Gastroesophageal sphincter (tissue), 4 donors: ENCODE measurements at regions not wholly inside any gene's neighbourhood (a gene's known extent, or its start where the extent isn't known, plus 50 kb on each side); places are given as distances from the start of the nearest gene placed in this dataset.
A peak's percentile ranks its signal among the peaks of the same experiment; 100 is the strongest.

Experiments used
- ATAC-seq: fragments of 150-250 bp; one replicate; pipeline ENCODE4 v1.9.1; 2016; ENCODE audit warnings: mild to moderate bottlenecking, moderate library complexity
- H3K27ac ChIP-seq, 4 donors: fragments of 200-600 bp; sonication (generic) in 3 of 4; 1 replicate in 3 of 4; 2 replicates in 1 of 4; pipeline ENCODE4 v1.5.1; 2016 to 2019
- H3K27me3 ChIP-seq: fragments of 200-600 bp; sonication (generic); one replicate; pipeline ENCODE4 v1.5.1; 2019
- H3K36me3 ChIP-seq, 2 donors: fragments of 200-600 bp; sonication (generic); one replicate each; pipeline ENCODE4 v1.5.1; 2019; ENCODE audit warnings: control low read depth in 1 of 2
- H3K4me1 ChIP-seq, 3 donors: fragments of 200-600 bp; sonication (generic); 1 replicate in 2 of 3; 2 replicates in 1 of 3; pipeline ENCODE4 v1.5.1; 2016 to 2019; ENCODE audit warnings: control low read depth in 2 of 3
- H3K4me3 ChIP-seq, 2 donors: fragments of 200-600 bp; sonication (generic); one replicate each; pipeline ENCODE4 v1.5.1; 2019; ENCODE audit warnings: mild to moderate bottlenecking in 1 of 2, moderate library complexity in 1 of 2
- H3K9me3 ChIP-seq, 3 donors: fragments of 200-600 bp; sonication (generic); one replicate each; pipeline ENCODE4 v1.5.1; 2017 to 2019; ENCODE audit warnings: control low read depth in 2 of 3
- EP300 ChIP-seq: sonication (generic); formaldehyde crosslinking; IDR thresholded peaks from one replicate; pipeline ENCODE4 v1.6.1; 2017; ENCODE audit warnings: antibody characterized with exemption, mild to moderate bottlenecking
- POLR2A ChIP-seq, 2 donors: fragments of 450-650 bp; IDR thresholded peaks; one replicate each; pipeline ENCODE4 v1.6.1; 2017; ENCODE audit warnings: antibody characterized with exemption in 2 of 2, mild to moderate bottlenecking in 2 of 2, moderate library complexity in 1 of 2
- POLR2AphosphoS5 ChIP-seq: sonication (generic); formaldehyde crosslinking; IDR thresholded peaks from one replicate; pipeline ENCODE4 v1.6.1; 2017; ENCODE audit warnings: antibody characterized with exemption
- WGBS, 2 donors: methylation state at CpG; one replicate each; pipeline ENCODE4 v1.1.5; 2018; ENCODE audit warnings: low coverage in 1 of 2; 5-methylcytosine and 5-hydroxymethylcytosine counted together
- TF ChIP-seq, protein P1 (sequence below), 4 experiments: fragments of 200-600 bp in 2 of 4; fragments of 450-650 bp in 2 of 4; sonication (generic) in 1 of 4; IDR thresholded peaks; one replicate each; pipeline ENCODE4 v1.5.1; 2017 to 2019; ENCODE audit warnings: antibody characterized with exemption in 4 of 4, mild to moderate bottlenecking in 2 of 4, moderate library complexity in 2 of 4

GRCh38 chr1:198927129-198927528 is 288.3 kb downstream of the PTPRC start:
- Histone ChIP-seq H3K4me3 (no peak overlapping the region), H3K4me1 (no peaks in the 10 kb centered on the region), H3K27me3 (no peaks in the 10 kb centered on the region), H3K27ac (no peak overlapping the region), H3K9me3 (no peaks in the 10 kb centered on the region), H3K36me3 (no peaks in the 10 kb centered on the region)
- WGBS, 2 donors, result 91 to 97% methylated on average over 3 of the region's 3 CpGs
- no peak for TF ChIP-seq EP300
- no peak for TF ChIP-seq POLR2AphosphoS5
- TF ChIP-seq, protein P1, sequence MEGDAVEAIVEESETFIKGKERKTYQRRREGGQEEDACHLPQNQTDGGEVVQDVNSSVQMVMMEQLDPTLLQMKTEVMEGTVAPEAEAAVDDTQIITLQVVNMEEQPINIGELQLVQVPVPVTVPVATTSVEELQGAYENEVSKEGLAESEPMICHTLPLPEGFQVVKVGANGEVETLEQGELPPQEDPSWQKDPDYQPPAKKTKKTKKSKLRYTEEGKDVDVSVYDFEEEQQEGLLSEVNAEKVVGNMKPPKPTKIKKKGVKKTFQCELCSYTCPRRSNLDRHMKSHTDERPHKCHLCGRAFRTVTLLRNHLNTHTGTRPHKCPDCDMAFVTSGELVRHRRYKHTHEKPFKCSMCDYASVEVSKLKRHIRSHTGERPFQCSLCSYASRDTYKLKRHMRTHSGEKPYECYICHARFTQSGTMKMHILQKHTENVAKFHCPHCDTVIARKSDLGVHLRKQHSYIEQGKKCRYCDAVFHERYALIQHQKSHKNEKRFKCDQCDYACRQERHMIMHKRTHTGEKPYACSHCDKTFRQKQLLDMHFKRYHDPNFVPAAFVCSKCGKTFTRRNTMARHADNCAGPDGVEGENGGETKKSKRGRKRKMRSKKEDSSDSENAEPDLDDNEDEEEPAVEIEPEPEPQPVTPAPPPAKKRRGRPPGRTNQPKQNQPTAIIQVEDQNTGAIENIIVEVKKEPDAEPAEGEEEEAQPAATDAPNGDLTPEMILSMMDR (IDR thresholded peaks at IDR 0.05), result no peak
- no peak for TF ChIP-seq POLR2A (IDR thresholded peaks at IDR 0.05)
- ATAC-seq, result no peak

DNA sequence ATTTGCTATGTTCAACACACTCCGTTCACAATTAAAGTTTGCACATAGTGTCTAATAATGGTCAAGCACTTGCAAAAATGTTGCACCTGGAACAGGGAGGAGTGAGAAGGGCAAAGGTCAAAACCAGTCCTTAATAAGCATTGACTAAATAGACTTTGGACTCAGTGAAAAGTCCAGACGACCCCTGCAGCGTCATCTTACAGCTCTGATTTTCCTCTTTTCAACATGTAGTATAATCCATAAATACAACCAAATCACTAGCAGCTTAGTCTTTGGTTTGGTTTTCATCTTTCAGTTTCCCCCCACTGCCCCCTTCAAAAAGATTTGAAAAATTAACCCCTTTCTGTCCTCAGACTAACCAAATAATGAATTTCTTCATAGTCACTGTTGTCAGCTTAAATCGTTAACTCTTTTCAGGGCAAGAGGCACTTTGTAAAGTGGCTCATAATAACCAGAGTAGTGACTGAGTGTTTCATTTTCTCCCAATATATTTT is 290.3 kb downstream of the PTPRC start:
- no peak for ATAC-seq
- no peak overlapping the region for H3K4me3 ChIP-seq
- no peak for TF ChIP-seq POLR2A (IDR thresholded peaks at IDR 0.05)
- TF ChIP-seq, protein P1 (IDR thresholded peaks at IDR 0.05), result no peak
- TF ChIP-seq EP300, result no peak
- H3K27ac ChIP-seq, result no peak overlapping the region
- no peaks in the 10 kb centered on the region for H3K36me3 ChIP-seq
- WGBS, 2 donors, result 85 to 87% methylated on average over 4 of the region's 4 CpGs
- no peaks in the 10 kb centered on the region for H3K27me3 ChIP-seq
- peaks cover 0 to under 1% (median 0%) of the 10 kb centered on the region in 3 donors for H3K4me1 ChIP-seq
- no peaks in the 10 kb centered on the region for H3K9me3 ChIP-seq

DNA sequence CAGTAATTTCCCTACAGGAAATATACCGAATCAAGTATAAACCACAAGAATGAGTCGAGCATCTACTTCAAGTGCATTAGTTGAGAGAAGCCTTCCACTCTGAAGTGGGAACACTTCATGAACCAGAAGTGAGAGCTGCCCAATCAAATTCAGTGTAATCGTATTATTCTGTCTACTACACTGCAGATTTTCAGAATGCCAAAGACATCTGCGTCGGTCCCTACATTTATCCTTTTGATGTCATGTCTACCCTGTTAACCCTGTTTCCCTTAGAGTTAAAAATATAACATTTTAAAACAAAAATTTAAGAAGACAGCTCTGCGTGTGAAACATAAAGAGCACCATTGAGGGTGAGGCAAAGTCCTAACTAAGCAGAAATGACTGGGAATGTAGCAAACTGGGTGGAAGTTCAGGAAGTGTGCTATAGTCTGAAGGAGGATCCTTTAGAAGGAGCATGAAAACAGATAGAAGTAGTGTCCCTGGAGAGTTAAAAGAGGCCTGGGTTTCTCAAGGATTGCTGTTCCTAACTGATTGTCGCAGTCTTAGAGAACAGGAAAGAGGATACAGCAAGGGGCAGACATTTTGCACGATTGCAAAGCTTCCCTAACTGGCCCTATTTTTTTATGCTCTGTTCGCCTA is 291.2 kb downstream of the PTPRC start:
- Histone ChIP-seq H3K36me3 (no peaks in the 10 kb centered on the region), H3K4me3 (peak overlapping the region; percentile 10 to 11), H3K4me1 (peaks cover 0 to 10% (median 3%) of the 10 kb centered on the region in 3 donors), H3K27me3 (no peaks in the 10 kb centered on the region), H3K27ac (peak overlapping the region in 1 of 4 donors; percentile 22), H3K9me3 (no peaks in the 10 kb centered on the region)
- WGBS, 2 donors, result 54 to 55% methylated on average over 9 of the region's 9 CpGs
- ATAC-seq, result no peak
- TF ChIP-seq, protein P1 (IDR thresholded peaks at IDR 0.05), result no peak
- TF ChIP-seq EP300 (no peak), POLR2A (IDR thresholded peaks at IDR 0.05) (no peak), POLR2AphosphoS5 (no peak)

- Histone ChIP-seq H3K4me3 (no peak overlapping the region), H3K36me3 (no peaks in the 10 kb centered on the region), H3K27ac (no peak overlapping the region), H3K4me1 (peaks cover 0 to 28% (median 6%) of the 10 kb centered on the region in 3 donors), H3K9me3 (no peaks in the 10 kb centered on the region), H3K27me3 (no peaks in the 10 kb centered on the region)
- no peak for ATAC-seq
- TF ChIP-seq POLR2A (IDR thresholded peaks at IDR 0.05), result no peak
- TF ChIP-seq EP300, result no peak
- no peak for TF ChIP-seq POLR2AphosphoS5
- TF ChIP-seq, protein P1 (IDR thresholded peaks at IDR 0.05), result no peak
- 59 to 64% methylated on average over 4 to 6 of the region's 6 CpGs for WGBS, 2 donors
Measured at GRCh38 chr1:198932351-198932991, 293.6 kb downstream of the PTPRC start.
